ENCODE measurements at regions not wholly inside any gene's neighbourhood (a gene's known extent, or its start where the extent isn't known, plus 50 kb on each side); places are given as distances from the start of the nearest gene placed in this dataset.

- no peaks in the 10 kb centered on the region for H3K9me2 ChIP-seq (ENCODE audit: insufficient read depth, low read length)
- H3K4me2 ChIP-seq (ENCODE audit: low read length): no peak overlapping the region
- no peak for TF ChIP-seq CTCF (IDR thresholded peaks at IDR 0.05; ENCODE audit: poor library complexity, severe bottlenecking)
- no peak overlapping the region for H3K9ac ChIP-seq (ENCODE audit: low read length)
- H2AFZ ChIP-seq (ENCODE audit: low read depth, low read length): no peak overlapping the region
- H3K36me3 ChIP-seq (ENCODE audit: insufficient read depth, low read length): no peaks in the 10 kb centered on the region
- H3K27me3 ChIP-seq (ENCODE audit: insufficient read depth, low read depth, low read length): no peaks in the 10 kb centered on the region
- no peaks in the 10 kb centered on the region for H4K20me1 ChIP-seq (ENCODE audit: insufficient read depth)
- no peak overlapping the region for H3K4me3 ChIP-seq (ENCODE audit: low read length)
- H3F3A ChIP-seq (ENCODE audit: insufficient read depth, low read length, poor library complexity, severe bottlenecking): no peaks in the 10 kb centered on the region
- no peaks in the 10 kb centered on the region for H3K79me2 ChIP-seq (replicated peaks; ENCODE audit: insufficient read depth, low read length)
- H3K9me3 ChIP-seq (ENCODE audit: low read length): no peaks in the 10 kb centered on the region
- no peak overlapping the region for H3K27ac ChIP-seq (ENCODE audit: low read length)
Measured at GRCh38 chr5:92907938-92908606, 672.9 kb downstream of the NR2F1-AS1 start.

- Histone ChIP-seq H3K36me3 (ENCODE audit: insufficient read depth, low read length) (no peaks in the 10 kb centered on the region), H3K9me2 (ENCODE audit: insufficient read depth, low read length) (no peaks in the 10 kb centered on the region), H3F3A (ENCODE audit: insufficient read depth, low read length, poor library complexity, severe bottlenecking) (no peaks in the 10 kb centered on the region), H3K4me3 (ENCODE audit: low read length) (no peak overlapping the region), H3K79me2 (replicated peaks; ENCODE audit: insufficient read depth, low read length) (no peaks in the 10 kb centered on the region), H3K27me3 (ENCODE audit: insufficient read depth, low read depth, low read length) (no peaks in the 10 kb centered on the region), H3K9me3 (ENCODE audit: low read length) (no peaks in the 10 kb centered on the region), H3K27ac (ENCODE audit: low read length) (no peak overlapping the region), H3K9ac (ENCODE audit: low read length) (no peak overlapping the region), H4K20me1 (ENCODE audit: insufficient read depth) (no peaks in the 10 kb centered on the region), H3K4me2 (ENCODE audit: low read length) (no peak overlapping the region), H2AFZ (ENCODE audit: low read depth, low read length) (no peak overlapping the region)
- TF ChIP-seq EZH2 (IDR thresholded peaks at IDR 0.05; ENCODE audit: borderline replicate concordance, insufficient read depth, low read length, poor library complexity, severe bottlenecking) (no peak), MXI1 (conservative IDR thresholded peaks at IDR 0.05; ENCODE audit: poor library complexity, severe bottlenecking) (no peak), SMC3 (conservative IDR thresholded peaks at IDR 0.05; ENCODE audit: poor library complexity) (no peak), TAF1 (IDR thresholded peaks at IDR 0.05; ENCODE audit: low read depth) (no peak), RAD21 (conservative IDR thresholded peaks at IDR 0.05) (no peak), CTCF (IDR thresholded peaks at IDR 0.05; ENCODE audit: poor library complexity, severe bottlenecking) (no peak), EP300 (conservative IDR thresholded peaks at IDR 0.05; ENCODE audit: poor library complexity, severe bottlenecking) (no peak), REST (IDR thresholded peaks at IDR 0.05; ENCODE audit: borderline replicate concordance) (no peak), POLR2AphosphoS5 (IDR thresholded peaks at IDR 0.05) (no peak)
Measured at GRCh38 chr5:92906798-92907376, 674.1 kb downstream of the NR2F1-AS1 start.
